Activated naive CD8-positive, alpha-beta T cell treated with anti-CD3 and anti-CD28 coated beads for 36 hours (primary cell): ENCODE measurements at regions not wholly inside any gene's neighbourhood (a gene's known extent, or its start where the extent isn't known, plus 50 kb on each side); places are given as distances from the start of the nearest gene placed in this dataset.

Experiments used
- DNase-seq: peaks from one replicate; pipeline ENCODE4 v3.0.0; 2021
- H3K27ac Mint-ChIP-seq: one replicate; pipeline ENCODE4 v1.8.0; 2022; ENCODE audit warnings: mild to moderate bottlenecking, moderate library complexity, mixed read lengths
- H3K27me3 Mint-ChIP-seq: one replicate; pipeline ENCODE4 v1.8.0; 2022; ENCODE audit warnings: mild to moderate bottlenecking, mixed read lengths
- H3K36me3 Mint-ChIP-seq: one replicate; pipeline ENCODE4 v1.8.0; 2021; ENCODE audit warnings: mild to moderate bottlenecking, mixed read lengths
- H3K4me1 Mint-ChIP-seq: one replicate; pipeline ENCODE4 v1.8.0; 2021; ENCODE audit warnings: mixed read lengths
- H3K4me3 Mint-ChIP-seq: one replicate; pipeline ENCODE4 v1.8.0; 2022; ENCODE audit warnings: mild to moderate bottlenecking, moderate library complexity, mixed read lengths
- H3K9me3 Mint-ChIP-seq: one replicate; pipeline ENCODE4 v1.8.0; 2022; ENCODE audit warnings: mixed read lengths

- no peaks in the 10 kb centered on the region for H3K4me1 Mint-ChIP-seq
- no peak for DNase-seq
- H3K9me3 Mint-ChIP-seq, result no peaks in the 10 kb centered on the region
- H3K4me3 Mint-ChIP-seq, result no peak overlapping the region
- no peaks in the 10 kb centered on the region for H3K36me3 Mint-ChIP-seq
- H3K27ac Mint-ChIP-seq, result no peak overlapping the region
- H3K27me3 Mint-ChIP-seq, result no peaks in the 10 kb centered on the region
Measured at GRCh38 chr17:77602062-77602746, 356.3 kb upstream of the TNRC6C start.

DNA sequence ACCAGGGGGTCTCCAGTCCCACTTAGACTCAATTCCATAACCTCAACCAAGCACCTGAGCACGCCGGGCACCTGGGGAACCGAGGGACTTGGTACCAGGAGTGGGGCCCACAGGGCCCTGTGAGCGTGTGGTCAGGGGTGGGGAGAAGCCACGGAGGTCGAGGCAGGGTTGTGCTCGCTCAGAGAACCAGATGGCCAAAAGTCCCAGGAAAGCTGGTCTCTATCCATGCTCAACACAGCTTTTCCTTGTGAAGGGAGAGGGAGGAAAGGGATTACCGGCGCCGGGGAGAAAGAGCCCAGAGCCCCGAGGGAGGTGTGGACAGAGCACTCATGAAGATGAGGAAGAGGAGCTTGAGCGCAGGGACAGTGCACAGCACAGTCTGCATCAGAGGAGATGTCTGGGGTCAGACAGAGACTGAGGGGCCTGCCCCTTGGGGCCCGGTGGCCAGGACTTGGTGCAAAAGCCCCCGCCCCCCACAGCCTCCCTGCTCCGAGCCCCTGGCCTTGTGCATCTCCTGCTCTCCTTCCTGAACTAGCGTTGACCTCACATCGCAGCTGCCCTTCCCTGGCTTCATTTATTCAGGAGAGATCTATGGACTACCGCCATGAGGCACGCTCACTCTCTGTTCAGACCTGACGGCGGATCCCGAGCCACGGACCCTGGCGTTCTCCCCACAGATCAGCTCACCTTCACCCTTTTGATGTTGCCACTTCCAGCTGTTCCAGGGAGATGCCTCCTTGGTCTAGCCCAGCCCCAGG, 355.4 kb upstream of the TNRC6C start:
- no peaks in the 10 kb centered on the region for H3K4me1 Mint-ChIP-seq
- H3K27me3 Mint-ChIP-seq, result no peaks in the 10 kb centered on the region
- H3K27ac Mint-ChIP-seq, result no peak overlapping the region
- no peaks in the 10 kb centered on the region for H3K9me3 Mint-ChIP-seq
- DNase-seq, result no peak
- no peak overlapping the region for H3K4me3 Mint-ChIP-seq
- H3K36me3 Mint-ChIP-seq, result no peaks in the 10 kb centered on the region

DNA sequence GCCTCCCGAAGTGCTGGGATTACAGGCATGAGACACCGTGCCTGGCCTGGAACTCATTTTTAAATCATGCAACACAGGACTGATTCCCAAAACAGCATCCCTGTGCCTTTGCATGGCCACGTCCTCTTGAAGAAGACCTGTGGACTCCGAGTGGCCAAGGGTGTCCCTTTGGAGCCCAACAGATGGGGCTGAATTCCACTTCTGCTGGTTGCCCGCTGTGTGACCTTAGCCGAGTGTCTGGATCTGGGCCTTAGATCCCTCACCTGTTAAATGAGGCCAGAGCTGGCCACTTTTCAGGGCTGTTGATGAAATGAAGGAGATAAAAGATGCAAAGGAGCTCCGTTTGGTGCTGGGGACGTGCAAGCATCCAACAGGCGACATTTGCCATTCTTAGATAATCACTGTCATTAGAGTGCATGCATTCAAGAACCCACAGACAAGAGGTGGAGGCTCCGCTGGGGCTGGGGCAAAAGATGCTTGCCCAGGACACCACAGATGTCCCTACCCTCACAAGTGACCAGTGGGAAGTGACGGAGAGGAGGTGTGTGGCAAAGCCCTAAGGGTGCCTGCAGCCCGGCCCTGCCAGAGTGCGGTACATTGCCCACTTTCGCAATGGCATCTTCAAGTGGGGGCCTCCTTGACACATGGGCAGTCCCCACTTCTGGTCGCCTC, 354.1 kb upstream of the TNRC6C start:
- Mint-ChIP-seq H3K27me3 (no peaks in the 10 kb centered on the region), H3K27ac (no peak overlapping the region), H3K36me3 (peaks cover 3% of the 10 kb centered on the region), H3K9me3 (peaks cover 5% of the 10 kb centered on the region), H3K4me1 (peaks cover 4% of the 10 kb centered on the region), H3K4me3 (no peak overlapping the region)
- no peak for DNase-seq

DNA sequence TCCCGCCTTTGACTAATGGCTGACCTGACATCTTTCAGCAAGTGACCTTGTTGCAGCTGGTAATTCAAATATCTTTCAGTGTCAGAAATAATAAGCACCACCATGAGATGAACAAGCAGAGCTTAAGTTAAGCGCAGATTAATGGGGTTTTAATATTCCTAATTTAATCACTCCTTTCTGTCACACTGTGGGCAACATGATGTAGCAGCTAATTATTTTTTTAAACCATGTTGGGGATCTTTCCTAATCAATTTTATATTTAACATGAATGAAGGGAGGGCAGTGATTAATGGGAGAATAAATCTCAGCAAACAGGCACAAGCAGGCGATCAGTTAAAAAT, 353.6 kb upstream of the TNRC6C start:
- no peak overlapping the region for H3K4me3 Mint-ChIP-seq
- DNase-seq, result no peak
- H3K27ac Mint-ChIP-seq, result no peak overlapping the region
- H3K9me3 Mint-ChIP-seq, result peaks cover 5% of the 10 kb centered on the region
- H3K4me1 Mint-ChIP-seq, result peaks cover 8% of the 10 kb centered on the region
- H3K27me3 Mint-ChIP-seq, result no peaks in the 10 kb centered on the region
- H3K36me3 Mint-ChIP-seq, result peaks cover 3% of the 10 kb centered on the region

- Mint-ChIP-seq H3K27ac (no peak overlapping the region), H3K36me3 (peaks cover 4% of the 10 kb centered on the region), H3K4me3 (no peak overlapping the region), H3K4me1 (peaks cover 19% of the 10 kb centered on the region), H3K9me3 (peaks cover 5% of the 10 kb centered on the region), H3K27me3 (no peaks in the 10 kb centered on the region)
- no peak for DNase-seq
Measured at GRCh38 chr17:77606146-77606864, 352.2 kb upstream of the TNRC6C start.

- DNase-seq, result no peak
- Mint-ChIP-seq H3K27ac (no peak overlapping the region), H3K4me1 (peaks cover 22% of the 10 kb centered on the region), H3K27me3 (no peaks in the 10 kb centered on the region), H3K4me3 (no peak overlapping the region), H3K36me3 (peaks cover 4% of the 10 kb centered on the region), H3K9me3 (peaks cover 5% of the 10 kb centered on the region)
Measured at GRCh38 chr17:77606865-77607210, 351.7 kb upstream of the TNRC6C start.

DNA sequence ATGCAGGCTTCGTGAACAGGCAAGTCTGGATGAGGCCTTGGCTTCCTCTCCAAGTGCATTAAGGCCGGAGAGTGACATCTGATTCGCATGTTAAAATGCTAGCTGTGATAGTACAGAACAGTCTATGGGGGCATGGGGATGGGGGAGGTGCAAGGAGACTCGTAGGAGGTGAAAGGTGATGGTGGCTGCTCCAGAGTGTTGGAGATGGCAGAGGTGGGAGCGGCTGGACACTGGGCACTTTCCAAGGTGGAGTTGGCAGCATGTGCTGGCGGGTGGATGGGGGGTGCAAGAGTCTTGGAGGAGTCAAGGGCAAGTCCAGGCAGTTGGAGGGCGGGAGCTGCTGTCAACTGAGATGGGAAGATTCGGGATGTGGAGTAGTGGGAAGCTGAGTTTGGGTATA, 350.9 kb upstream of the TNRC6C start:
- Mint-ChIP-seq H3K27me3 (no peaks in the 10 kb centered on the region), H3K27ac (no peak overlapping the region), H3K9me3 (peaks cover 5% of the 10 kb centered on the region), H3K36me3 (peaks cover 4% of the 10 kb centered on the region), H3K4me1 (peaks cover 24% of the 10 kb centered on the region), H3K4me3 (no peak overlapping the region)
- DNase-seq, result no peak

- Mint-ChIP-seq H3K27ac (no peak overlapping the region), H3K4me1 (peaks cover 24% of the 10 kb centered on the region), H3K9me3 (peaks cover 5% of the 10 kb centered on the region), H3K4me3 (no peak overlapping the region), H3K27me3 (no peaks in the 10 kb centered on the region), H3K36me3 (peaks cover 4% of the 10 kb centered on the region)
- no peak for DNase-seq
Measured at GRCh38 chr17:77608431-77608830, 350.1 kb upstream of the TNRC6C start.

- peak; percentile 72 for DNase-seq
- Mint-ChIP-seq H3K9me3 (peaks cover 5% of the 10 kb centered on the region), H3K4me1 (peaks cover 24% of the 10 kb centered on the region), H3K27ac (peak overlapping the region; percentile 93), H3K27me3 (no peaks in the 10 kb centered on the region), H3K36me3 (peaks cover 4% of the 10 kb centered on the region), H3K4me3 (peak overlapping the region; percentile 30)
Measured at GRCh38 chr17:77609553-77610517, 348.7 kb upstream of the TNRC6C start.

GRCh38 chr17:77610518-77610893, 348.0 kb upstream of the TNRC6C start:
- Mint-ChIP-seq H3K27ac (peak overlapping the region; percentile 93), H3K27me3 (no peaks in the 10 kb centered on the region), H3K4me3 (peak overlapping the region; percentile 29), H3K36me3 (peaks cover 4% of the 10 kb centered on the region), H3K9me3 (peaks cover 5% of the 10 kb centered on the region), H3K4me1 (peaks cover 24% of the 10 kb centered on the region)
- no peak for DNase-seq

- peak overlapping the region; percentile 93 for H3K27ac Mint-ChIP-seq
- H3K4me1 Mint-ChIP-seq, result peaks cover 24% of the 10 kb centered on the region
- no peaks in the 10 kb centered on the region for H3K27me3 Mint-ChIP-seq
- peaks cover 5% of the 10 kb centered on the region for H3K9me3 Mint-ChIP-seq
- DNase-seq, result no peak
- peaks cover 4% of the 10 kb centered on the region for H3K36me3 Mint-ChIP-seq
- peak overlapping the region; percentile 29 for H3K4me3 Mint-ChIP-seq
Measured at GRCh38 chr17:77610972-77611521, 347.5 kb upstream of the TNRC6C start.

DNA sequence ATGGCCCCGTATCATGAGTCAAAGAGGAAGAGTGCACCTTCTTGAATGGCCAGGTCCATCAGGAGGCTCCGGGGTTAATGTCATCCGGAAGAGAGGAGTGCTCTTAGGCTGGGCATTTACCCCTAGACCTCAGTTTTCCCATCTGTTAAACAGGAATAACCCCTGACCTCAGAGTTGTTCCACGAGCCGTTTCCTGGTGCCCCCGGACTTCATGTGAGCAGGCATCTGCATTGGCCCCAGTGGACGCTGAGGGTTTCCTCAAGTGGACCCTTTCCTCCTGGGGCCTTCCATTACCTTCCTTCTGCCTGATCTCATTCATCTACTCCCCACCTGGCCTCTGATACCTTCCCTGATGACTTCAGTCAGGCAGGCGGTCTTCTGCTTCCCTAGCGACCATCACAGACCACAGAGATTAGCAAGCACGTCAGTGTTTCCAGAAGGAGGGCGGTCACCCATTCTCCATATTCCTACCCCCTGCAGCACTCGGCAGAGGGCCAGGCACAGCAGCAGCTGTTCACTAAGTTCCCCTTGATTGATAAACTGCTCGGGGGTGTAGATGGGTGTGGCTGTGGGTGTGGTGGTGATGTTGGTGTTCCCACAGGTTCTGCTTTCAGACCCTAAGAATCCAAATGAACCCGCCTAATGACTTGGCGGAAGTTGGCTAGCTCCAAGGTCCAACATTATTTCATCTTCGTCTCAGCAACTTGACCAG, 346.6 kb upstream of the TNRC6C start:
- Mint-ChIP-seq H3K9me3 (peaks cover 5% of the 10 kb centered on the region), H3K36me3 (peaks cover 4% of the 10 kb centered on the region), H3K27me3 (no peaks in the 10 kb centered on the region), H3K4me1 (peaks cover 24% of the 10 kb centered on the region), H3K27ac (peak overlapping the region; percentile 93), H3K4me3 (no peak overlapping the region)
- DNase-seq, result no peak

DNA sequence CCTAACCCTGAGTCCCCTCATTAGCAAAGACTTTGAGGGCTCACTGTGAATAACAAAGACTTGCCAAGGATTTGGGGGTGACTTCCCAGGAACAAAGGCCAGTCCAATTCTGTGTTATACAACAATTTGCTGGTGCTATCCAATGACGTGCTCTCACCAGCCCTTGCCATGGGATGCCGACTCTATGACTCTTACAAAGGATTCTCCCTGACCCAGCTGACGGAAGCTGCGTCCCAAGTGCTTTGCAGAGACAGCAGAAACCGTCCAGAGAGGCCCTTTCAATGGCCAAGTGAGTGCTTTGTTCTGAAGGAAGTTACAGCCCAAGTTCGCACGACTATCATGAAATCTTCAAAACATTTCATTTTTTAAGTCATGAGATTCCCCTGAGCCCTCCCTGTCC, 345.3 kb upstream of the TNRC6C start:
- H3K4me1 Mint-ChIP-seq, result peaks cover 34% of the 10 kb centered on the region
- peaks cover 5% of the 10 kb centered on the region for H3K9me3 Mint-ChIP-seq
- no peaks in the 10 kb centered on the region for H3K27me3 Mint-ChIP-seq
- DNase-seq, result no peak
- H3K36me3 Mint-ChIP-seq, result peaks cover 4% of the 10 kb centered on the region
- H3K27ac Mint-ChIP-seq, result no peak overlapping the region
- H3K4me3 Mint-ChIP-seq, result no peak overlapping the region

DNA sequence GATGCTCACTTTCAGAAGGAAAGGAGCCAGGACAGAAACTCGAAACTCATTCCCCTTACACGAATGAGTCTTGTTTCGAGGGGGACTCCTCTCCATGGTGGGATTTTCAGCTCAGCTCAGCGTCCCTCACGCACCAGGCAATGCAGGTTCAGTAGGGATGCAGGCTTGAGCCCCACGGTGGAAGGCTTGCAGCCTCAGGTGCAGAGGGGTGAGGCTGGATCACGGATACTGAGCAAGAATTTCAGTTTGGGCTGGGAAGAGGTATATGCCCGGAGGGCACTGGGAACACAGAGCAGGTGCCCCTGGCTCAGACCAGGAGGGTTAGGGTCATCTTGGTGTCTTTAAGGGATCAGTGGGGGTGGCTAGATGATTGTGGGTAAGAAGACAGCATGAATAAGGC, 344.9 kb upstream of the TNRC6C start:
- Mint-ChIP-seq H3K27me3 (no peaks in the 10 kb centered on the region), H3K9me3 (peaks cover 6% of the 10 kb centered on the region), H3K27ac (no peak overlapping the region), H3K4me3 (no peak overlapping the region), H3K36me3 (peaks cover 4% of the 10 kb centered on the region), H3K4me1 (peaks cover 38% of the 10 kb centered on the region)
- DNase-seq, result no peak
